NCI-H2227 treated with DMSO at 0.1 percent for 48 hours (cell line): ENCODE measurements at regions not wholly inside any gene's neighbourhood (a gene's known extent, or its start where the extent isn't known, plus 50 kb on each side); places are given as distances from the start of the nearest gene placed in this dataset.
A peak's percentile ranks its signal among the peaks of the same experiment; 100 is the strongest.
"Not testable (repeated sequence)": the region's sequence is repeated elsewhere in the genome, so short reads cannot be mapped to it uniquely, and the experiment has no call there.

Experiments used
- DNase-seq: peaks from one replicate; lab custom pipeline; 2025; lab: John Stamatoyannopoulos, UW

GRCh38 chr4:33802578-33802977, 2441.7 kb downstream of the ARAP2 start:
- no peak for DNase-seq

DNA sequence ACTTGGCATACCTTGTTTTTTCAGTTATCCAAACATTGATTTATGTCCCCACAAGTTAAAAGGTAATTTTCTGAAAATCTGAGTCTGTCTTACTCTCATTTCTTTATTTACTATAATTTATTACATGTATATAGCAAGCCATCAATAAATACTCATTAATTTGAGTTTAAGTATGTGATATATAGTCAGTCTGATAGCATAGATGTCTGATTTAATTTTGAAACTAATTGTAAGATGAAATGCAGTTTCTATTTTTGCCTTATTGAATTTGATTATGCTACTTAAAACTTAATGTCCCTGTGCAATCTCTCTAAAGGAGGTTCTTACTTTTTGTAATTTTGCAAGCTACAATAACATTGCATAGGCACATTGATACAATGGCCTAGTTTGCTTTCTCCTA, 2418.6 kb downstream of the ARAP2 start:
- DNase-seq: no peak

DNA sequence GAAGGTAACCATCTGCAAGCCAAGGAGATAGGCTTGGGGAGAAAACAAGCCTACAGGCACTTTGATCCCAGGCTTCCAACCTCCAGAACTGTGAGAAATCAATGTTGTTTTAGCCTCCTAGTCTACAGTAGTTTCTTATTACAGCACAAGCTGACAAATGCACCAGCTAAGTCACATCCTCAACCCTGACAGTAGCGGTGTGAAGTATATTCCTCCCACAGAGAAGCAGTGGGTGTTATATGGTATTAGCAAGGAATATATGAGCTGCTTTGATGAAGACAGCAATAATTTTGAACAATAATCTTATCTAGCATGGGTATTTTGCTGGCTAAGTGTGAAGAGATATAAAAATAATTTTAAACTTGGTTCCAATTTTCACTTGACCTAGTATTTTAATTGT, 2415.0 kb downstream of the ARAP2 start:
- DNase-seq: not testable (repeated sequence)

GRCh38 chr4:33831442-33832066, 2412.8 kb downstream of the ARAP2 start:
- no peak for DNase-seq

DNA sequence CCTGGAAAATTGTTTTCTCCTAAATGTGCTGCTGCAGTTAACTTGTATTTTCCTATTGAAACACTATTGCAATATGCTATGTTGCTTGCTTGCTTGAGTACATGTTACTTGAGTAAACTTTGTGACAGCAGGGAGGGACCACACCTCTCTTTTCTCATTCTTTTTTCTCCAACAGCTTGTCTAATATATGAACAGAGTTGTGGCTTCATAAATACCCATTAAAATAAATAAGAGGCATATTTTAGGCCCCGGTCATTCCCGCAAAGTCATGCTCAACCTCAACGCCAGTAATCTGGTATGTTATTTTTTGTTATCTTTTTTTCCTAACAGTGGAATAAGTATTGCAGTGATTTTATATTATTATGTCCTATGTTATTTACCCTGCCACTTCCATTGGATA, 2408.6 kb downstream of the ARAP2 start:
- DNase-seq: not testable (repeated sequence)

GRCh38 chr4:33837043-33837838, 2407.1 kb downstream of the ARAP2 start:
- DNase-seq: no peak

DNA sequence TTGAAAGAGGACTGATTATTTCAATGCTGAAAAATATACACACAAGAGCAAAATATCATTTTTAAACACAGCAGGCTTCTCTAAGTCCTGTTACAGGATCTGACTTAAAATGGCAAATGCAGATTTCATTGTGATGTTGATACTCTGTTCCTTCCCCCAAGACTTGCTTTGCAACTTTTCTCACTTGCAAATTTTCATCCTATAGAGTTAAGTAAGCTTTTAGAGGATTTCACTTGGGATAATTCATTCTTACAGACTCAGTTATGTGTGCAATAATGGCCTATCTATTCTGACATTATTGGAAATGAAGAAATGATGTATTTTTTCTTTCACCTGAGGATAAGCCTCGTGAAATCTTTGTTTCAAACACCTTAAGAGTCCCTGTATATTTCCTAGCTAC, 2403.2 kb downstream of the ARAP2 start:
- no peak for DNase-seq

GRCh38 chr4:33850371-33850902, 2393.9 kb downstream of the ARAP2 start:
- DNase-seq: no peak

DNA sequence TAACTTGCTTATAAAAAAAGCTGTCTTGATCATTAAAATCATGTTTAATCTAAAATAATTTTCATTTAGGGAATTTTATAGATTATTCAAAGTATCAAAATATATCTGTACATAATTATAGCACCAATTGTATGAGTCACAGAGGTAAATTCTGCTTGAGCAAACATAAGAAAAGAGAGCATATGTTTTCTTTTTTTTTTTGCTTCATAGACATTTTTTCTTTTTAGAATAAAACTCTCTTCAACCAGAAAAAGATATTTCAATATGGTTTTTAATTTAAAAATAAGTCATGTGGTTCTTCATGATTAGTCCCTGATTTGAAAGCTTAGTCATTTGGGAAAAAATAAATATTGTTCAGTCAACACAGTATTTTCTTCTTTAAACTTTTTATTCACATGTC, 2390.6 kb downstream of the ARAP2 start:
- not testable (repeated sequence) for DNase-seq

GRCh38 chr4:33864290-33864859, 2379.9 kb downstream of the ARAP2 start:
- DNase-seq: no peak

DNA sequence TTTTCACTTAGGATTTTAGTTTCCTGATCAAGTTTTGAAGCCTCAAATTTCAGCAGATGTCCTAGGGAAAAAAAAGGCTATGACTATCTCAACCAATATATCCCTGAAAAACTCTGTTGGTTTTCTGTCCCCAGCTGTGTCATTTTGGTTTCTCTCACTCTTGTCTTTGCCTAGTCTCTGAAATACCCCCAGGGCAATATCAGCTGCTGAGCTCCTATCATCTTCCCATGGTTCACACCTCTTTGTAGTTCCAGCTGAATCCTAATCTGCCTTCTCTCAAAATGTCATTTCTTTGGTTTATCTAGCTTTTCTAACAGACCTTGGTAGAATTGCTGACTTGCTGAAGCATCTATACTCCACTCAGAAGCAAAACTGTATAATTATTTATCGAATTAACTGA, 2370.5 kb downstream of the ARAP2 start:
- no peak for DNase-seq

DNA sequence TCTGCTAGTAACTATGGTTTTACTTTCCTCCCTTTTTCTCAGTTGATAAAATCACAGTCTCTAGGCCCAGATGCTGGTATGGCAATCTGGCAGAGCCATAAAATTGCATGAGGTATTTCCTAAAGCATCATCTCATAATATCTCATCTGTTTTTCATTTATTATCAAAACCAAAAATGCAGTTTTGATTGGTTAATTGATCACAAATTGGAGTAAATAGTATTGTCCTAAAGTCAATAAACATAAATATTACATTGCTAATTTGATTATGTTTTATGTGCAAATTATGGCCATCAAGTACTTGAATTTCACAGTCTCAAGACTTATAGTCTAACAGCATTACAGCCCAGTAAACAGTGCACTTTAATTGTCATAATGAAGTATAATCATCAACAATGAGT, 2365.6 kb downstream of the ARAP2 start:
- DNase-seq: no peak

DNA sequence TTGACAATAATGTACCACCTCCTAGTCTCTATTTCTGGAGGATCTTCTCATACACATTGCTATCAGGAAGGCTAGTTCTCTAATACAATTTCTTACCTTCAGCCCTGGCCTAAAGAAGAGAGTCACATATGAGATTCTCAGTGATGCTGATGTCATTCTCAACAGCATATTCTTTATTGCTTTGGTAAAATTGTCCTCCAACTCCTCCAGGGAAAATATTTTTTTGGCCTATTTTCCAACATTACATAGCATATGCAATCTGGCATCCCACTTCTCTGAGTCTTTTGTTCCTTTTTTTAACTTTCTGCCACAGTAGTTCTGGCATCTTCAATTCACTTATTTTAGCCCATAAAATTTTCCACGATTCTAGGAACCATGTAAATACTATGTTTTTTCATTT, 2363.1 kb downstream of the ARAP2 start:
- no peak for DNase-seq

DNA sequence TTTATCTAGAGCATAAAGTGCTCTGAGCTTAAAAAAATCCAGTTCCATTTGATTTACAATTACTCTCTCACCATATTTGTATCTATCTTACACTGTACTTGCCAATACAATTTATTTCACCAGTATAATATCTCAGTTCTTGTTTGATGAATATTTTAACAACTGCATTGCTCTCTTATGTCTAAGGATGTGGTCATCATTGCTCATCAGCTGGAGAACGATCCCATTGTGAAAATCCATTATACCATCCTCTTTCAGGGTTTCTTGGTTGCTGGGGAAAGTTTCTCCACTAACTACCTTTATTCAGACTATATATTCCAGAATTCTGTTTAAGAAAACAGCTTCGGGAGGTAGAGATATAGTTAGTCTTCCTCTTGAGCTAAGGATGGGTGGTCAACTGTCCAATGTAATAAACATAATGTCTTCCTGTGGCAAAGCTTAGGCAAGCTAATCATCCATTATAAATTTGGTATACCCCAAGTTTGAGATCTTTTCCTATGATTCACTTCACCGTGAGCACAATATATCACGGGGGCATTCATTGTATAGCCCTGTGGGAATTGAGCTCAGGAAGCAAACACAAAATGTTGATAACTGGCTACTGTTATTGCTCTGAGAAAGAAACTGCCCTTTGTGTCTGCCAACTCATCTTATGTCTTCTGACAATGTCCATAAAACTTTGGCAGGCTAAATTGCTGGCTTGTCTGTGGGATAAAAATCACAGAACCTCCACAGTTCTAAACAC, 2361.9 kb downstream of the ARAP2 start:
- no peak for DNase-seq

GRCh38 chr4:33883111-33883510, 2361.2 kb downstream of the ARAP2 start:
- no peak for DNase-seq

- DNase-seq: no peak
Measured at GRCh38 chr4:33886356-33886755, 2358.0 kb downstream of the ARAP2 start.

GRCh38 chr4:33890841-33891240, 2353.5 kb downstream of the ARAP2 start:
- DNase-seq: no peak

- DNase-seq: no peak
Measured at GRCh38 chr4:33911959-33912358, 2332.4 kb downstream of the ARAP2 start.

DNA sequence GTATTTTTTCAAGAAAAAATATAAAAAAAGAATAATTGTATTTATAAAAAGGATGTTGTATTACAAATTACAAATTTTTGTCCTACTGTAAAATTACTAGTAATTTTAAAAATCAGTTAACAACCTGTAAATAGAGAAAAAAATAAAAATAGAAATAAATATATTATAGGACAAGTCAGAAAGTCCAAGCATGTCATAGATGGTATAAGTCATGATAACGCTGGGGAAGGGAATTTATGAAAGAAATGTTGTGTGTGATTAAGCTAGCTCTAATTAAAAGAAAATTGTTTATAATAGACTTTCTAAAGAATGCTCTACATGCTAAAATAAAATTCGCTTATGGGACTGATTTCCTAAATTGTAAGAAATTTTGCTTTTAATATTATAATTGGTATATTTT, 2329.9 kb downstream of the ARAP2 start:
- no peak for DNase-seq

GRCh38 chr4:33923469-33923868, 2320.8 kb downstream of the ARAP2 start:
- no peak for DNase-seq

DNA sequence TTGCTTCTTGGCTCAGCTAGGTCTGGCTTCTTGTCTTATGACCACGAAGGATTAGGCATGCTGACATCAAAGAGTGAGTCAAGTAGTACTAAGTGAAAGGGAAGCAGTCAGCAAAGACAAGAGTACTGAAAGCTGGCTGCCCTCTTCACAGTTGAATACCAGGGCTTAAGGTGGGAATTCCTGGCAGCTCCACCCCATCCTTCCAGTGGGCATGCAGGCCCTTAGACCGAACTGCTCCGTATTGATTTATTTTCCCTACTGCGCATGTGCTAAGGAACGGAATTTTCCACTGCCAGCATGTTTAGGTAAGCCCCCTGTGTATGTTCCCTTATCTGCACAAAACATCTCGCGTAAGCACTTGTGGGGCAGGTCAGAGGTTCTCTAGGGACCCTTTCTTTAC, 2320.1 kb downstream of the ARAP2 start:
- DNase-seq: peak; percentile 3

DNA sequence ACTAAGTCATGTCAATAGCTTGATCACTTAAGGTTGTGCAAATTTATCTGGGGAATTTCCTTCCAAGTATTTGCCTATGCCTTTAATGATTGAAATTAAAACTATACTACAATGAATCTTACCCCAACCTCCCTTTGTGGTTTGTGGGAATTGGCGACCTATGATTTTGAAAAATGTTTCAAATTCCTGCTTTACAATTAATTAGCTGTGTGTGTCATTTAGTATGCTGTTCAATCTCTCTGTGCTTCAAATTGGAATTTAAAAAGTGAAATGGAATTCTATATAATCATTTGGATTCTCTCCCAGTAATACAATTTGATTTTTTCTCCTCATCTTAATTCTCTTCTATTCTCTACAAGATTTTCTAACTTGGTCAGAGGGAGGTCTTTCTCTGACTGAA, 2319.5 kb downstream of the ARAP2 start:
- no peak for DNase-seq
